Right lobe of liver (tissue), 6 donors: ENCODE measurements at regions not wholly inside any gene's neighbourhood (a gene's known extent, or its start where the extent isn't known, plus 50 kb on each side); places are given as distances from the start of the nearest gene placed in this dataset.
A peak's percentile ranks its signal among the peaks of the same experiment; 100 is the strongest.

Source experiments
- ATAC-seq, 4 donors: fragments of 200-7000 bp; cut with Tn5 transposase; one replicate each; pipeline ENCODE4 v1.9.1; 2020; ENCODE audit warnings: mild to moderate bottlenecking in 4 of 4, moderate library complexity in 4 of 4
- DNase-seq, 3 donors: peaks; one replicate each; pipeline ENCODE4 v3.0.0-alpha.2; 2020
- H3K27ac ChIP-seq, 3 donors: fragments of 200-600 bp; one replicate each; pipeline ENCODE4 v1.8.0; 2022
- H3K27me3 ChIP-seq, 2 donors: fragments of 200-600 bp; one replicate each; pipeline ENCODE4 v1.8.0; 2022
- H3K36me3 ChIP-seq, 4 donors: fragments of 200-600 bp; sonication (generic) in 1 of 4; one replicate each; pipeline versions ENCODE4 v1.5.1 to v1.8.0; 2017 to 2022; ENCODE audit warnings: control low read depth in 1 of 4
- H3K4me1 ChIP-seq, 4 donors: fragments of 200-600 bp; sonication (generic) in 1 of 4; one replicate each; pipeline versions ENCODE4 v1.5.1 to v1.8.0; 2017 to 2022; ENCODE audit warnings: control low read depth in 1 of 4
- H3K4me3 ChIP-seq, 3 donors: fragments of 200-600 bp; one replicate each; pipeline ENCODE4 v1.8.0; 2022
- H3K9me3 ChIP-seq, 4 donors: fragments of 200-600 bp; sonication (generic) in 1 of 4; one replicate each; pipeline versions ENCODE4 v1.5.1 to v1.8.0; 2017 to 2022; ENCODE audit warnings: control low read depth in 1 of 4
- POLR2A ChIP-seq: fragments of 450-650 bp; IDR thresholded peaks from one replicate; pipeline ENCODE4 v1.6.1; 2017; ENCODE audit warnings: antibody characterized with exemption, mild to moderate bottlenecking
- WGBS: methylation state at CpG from one replicate; pipeline ENCODE4 v1.1.6; 2018; ENCODE audit warnings: low coverage, low lambda C conversion rate; ENCODE audit not compliant: insufficient coverage; ENCODE audit errors: missing lambda C conversion rate; 5-methylcytosine and 5-hydroxymethylcytosine counted together
- intact Hi-C, 2 donors: fragments of 100-400 bp; cut with DNase I; formaldehyde crosslinking; loops; one replicate each; pipeline versions ENCODE4 v1.11.2 to v1.14.1; 2022
- TF ChIP-seq, protein P1 (sequence below), 4 donors: fragments of 200-600 bp in 3 of 4; fragments of 450-650 bp in 1 of 4; IDR thresholded peaks; one replicate each; pipeline versions ENCODE4 v1.5.1 to v1.8.0; 2016 to 2022; ENCODE audit warnings: antibody characterized with exemption in 4 of 4, mild to moderate bottlenecking in 2 of 4
- donor health status: DM: no; HTN: yes; CAD: no.
- donor health status: DM: no; HTN: no; CAD: no.
- donor health status: DM: no; HTN: no; CAD: no.
- donor health status: DM: no; HTN: yes; CAD: no.
- donor health status: DM: no; HTN: yes; CAD: no.

DNA sequence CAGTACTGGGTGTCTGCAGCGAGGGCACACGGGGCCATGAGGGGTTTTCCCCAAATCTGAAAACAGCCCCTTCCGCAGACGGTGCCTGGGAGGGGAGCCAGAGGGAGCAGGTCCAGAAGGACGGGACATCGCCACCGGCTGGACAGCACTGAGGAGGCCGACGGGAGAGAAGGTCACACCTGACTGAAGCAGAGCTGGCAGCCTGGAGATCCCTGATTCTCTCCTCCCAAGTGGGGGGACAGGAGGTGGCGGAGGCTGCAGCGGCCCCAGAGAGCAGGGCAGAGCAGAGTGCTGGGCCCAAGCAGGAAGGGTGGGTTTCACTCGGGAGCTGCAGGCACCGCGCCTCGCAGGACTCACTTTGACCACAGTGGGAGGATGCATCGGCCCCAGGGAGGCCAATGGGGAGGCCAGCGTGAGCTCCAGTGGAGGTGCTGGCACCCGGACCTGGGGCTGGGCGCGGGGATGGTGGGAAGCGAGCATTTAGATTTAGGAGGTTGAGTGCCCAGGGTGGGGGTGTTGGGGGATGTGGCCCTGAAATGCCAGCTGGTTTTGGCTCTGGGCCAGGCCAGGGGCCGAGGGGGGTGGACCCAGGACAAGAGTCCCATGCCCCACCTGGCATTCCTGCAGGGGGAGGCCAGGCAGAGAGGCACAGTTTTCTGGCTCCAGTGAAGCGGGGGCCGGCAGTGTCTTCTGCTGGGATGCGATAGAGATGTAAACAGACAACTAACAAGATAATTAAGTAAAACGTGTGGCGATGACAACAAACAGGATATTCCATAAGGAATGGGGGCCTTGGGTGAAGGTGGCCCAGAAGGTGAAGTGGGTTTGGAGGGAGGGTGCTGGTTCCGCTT is 92.3 kb upstream of the FGF3 start:
- DNase-seq: peak; percentile 46 to 60 (median 56)
- H3K9me3 ChIP-seq: no peaks in the 10 kb centered on the region
- H3K4me3 ChIP-seq: no peak overlapping the region
- no peaks in the 10 kb centered on the region for H3K27me3 ChIP-seq
- peak in 3 of 4 donors; percentile 4 to 21 (median 16) for ATAC-seq
- H3K36me3 ChIP-seq: no peaks in the 10 kb centered on the region
- no peak for TF ChIP-seq POLR2A
- TF ChIP-seq, protein P1, sequence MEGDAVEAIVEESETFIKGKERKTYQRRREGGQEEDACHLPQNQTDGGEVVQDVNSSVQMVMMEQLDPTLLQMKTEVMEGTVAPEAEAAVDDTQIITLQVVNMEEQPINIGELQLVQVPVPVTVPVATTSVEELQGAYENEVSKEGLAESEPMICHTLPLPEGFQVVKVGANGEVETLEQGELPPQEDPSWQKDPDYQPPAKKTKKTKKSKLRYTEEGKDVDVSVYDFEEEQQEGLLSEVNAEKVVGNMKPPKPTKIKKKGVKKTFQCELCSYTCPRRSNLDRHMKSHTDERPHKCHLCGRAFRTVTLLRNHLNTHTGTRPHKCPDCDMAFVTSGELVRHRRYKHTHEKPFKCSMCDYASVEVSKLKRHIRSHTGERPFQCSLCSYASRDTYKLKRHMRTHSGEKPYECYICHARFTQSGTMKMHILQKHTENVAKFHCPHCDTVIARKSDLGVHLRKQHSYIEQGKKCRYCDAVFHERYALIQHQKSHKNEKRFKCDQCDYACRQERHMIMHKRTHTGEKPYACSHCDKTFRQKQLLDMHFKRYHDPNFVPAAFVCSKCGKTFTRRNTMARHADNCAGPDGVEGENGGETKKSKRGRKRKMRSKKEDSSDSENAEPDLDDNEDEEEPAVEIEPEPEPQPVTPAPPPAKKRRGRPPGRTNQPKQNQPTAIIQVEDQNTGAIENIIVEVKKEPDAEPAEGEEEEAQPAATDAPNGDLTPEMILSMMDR (IDR thresholded peaks at IDR 0.05): peak in 1 of 4 donors; percentile 9
- intact Hi-C loops: no loop called here
- peaks cover 0 to 16% (median 6%) of the 10 kb centered on the region in 4 donors for H3K4me1 ChIP-seq
- H3K27ac ChIP-seq: no peak overlapping the region
- WGBS: 52% methylated on average over 9 of the region's 28 CpGs

GRCh38 chr11:69912161-69912910 is 93.1 kb upstream of the FGF3 start:
- Histone ChIP-seq H3K36me3 (no peaks in the 10 kb centered on the region), H3K9me3 (no peaks in the 10 kb centered on the region), H3K4me1 (peaks cover 0 to 17% (median 6%) of the 10 kb centered on the region in 4 donors), H3K27ac (no peak overlapping the region), H3K4me3 (no peak overlapping the region), H3K27me3 (no peaks in the 10 kb centered on the region)
- intact Hi-C loops: no loop called here
- TF ChIP-seq, protein P1 (IDR thresholded peaks at IDR 0.05): no peak
- TF ChIP-seq POLR2A: no peak
- DNase-seq (peak; percentile 26 to 57 (median 48)), ATAC-seq (no peak)
- WGBS: no CpG with 5 or more reads among the region's 22 CpGs

DNA sequence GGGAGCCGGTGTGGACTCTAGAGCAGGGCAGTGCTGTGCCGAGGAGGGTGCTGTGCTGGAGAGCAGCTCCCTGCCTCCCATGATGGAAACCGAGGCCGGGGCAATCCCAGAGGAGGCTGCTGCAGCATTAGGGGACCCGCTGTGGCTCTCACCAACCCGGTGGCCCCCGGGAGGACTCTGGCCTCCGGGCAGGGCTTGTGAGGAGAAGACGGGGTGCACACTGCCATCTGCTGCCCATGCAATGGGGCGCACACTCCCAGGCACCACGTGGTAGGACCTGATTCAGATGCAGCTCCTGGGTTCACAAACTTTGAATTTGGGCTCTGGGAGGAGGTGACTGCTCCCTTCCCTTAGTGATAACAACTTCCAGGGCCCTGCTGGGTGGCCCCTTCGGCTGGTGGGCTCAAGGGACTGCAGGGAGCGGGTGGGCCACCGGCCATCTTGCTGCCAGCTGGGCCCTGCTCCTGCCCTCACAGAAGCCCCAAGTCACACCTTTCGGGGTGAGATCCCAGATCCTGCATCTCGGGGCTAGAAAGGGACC is 93.8 kb upstream of the FGF3 start:
- no peaks in the 10 kb centered on the region for H3K9me3 ChIP-seq
- peaks cover 0 to 17% (median 6%) of the 10 kb centered on the region in 4 donors for H3K4me1 ChIP-seq
- no peaks in the 10 kb centered on the region for H3K36me3 ChIP-seq
- peak in 3 of 4 donors; percentile 4 to 32 (median 7) for ATAC-seq
- no peak for TF ChIP-seq POLR2A
- TF ChIP-seq, protein P1 (IDR thresholded peaks at IDR 0.05): peak; percentile 17 to 47 (median 32)
- no peaks in the 10 kb centered on the region for H3K27me3 ChIP-seq
- 18% methylated on average over 4 of the region's 16 CpGs for WGBS
- peak; percentile 29 to 54 (median 44) for DNase-seq
- no peak overlapping the region for H3K27ac ChIP-seq
- no peak overlapping the region for H3K4me3 ChIP-seq
- intact Hi-C loops: no loop called here

DNA sequence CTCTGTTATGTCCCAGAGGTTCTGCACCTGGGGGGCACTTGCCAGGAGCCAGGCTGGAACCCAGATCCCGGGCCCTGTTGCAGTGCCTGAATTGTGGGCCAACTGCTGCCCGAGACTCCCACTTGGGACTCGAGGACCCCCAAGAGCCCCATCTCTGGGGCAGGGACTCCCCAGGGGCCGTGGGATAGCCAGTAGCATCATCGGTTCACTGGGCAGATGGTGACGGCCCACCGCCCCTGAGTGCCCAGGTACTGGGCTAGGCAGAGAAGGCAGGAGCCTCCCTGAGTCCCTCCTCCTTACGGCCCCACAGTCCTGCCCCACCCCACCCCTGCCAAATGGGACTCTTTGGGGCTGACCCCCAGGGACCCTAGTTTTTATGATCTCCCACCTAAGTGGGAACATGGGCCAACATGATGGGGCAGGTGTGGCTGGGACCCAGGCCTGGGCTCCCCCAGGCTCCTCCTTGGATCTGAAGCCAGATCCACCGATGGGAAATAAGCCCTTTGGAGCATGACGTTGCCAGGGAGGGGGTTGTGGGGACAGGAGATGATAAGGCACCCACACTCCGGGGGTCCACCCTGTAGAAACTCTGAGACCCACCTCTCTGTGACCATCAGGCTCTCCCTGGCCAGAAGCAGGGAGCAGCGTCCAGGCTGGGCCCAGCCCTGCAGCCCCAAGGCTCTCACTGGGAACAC is 94.5 kb upstream of the FGF3 start:
- 40% methylated on average over 1 of the region's 12 CpGs for WGBS
- no peak for TF ChIP-seq POLR2A
- TF ChIP-seq, protein P1 (IDR thresholded peaks at IDR 0.05): no peak
- Histone ChIP-seq H3K36me3 (no peaks in the 10 kb centered on the region), H3K4me1 (peaks cover 0 to 22% (median 9%) of the 10 kb centered on the region in 4 donors), H3K27ac (no peak overlapping the region), H3K4me3 (no peak overlapping the region), H3K27me3 (no peaks in the 10 kb centered on the region), H3K9me3 (no peaks in the 10 kb centered on the region)
- ATAC-seq (no peak), DNase-seq (peak; percentile 20 to 38 (median 36))
- intact Hi-C loops: no loop called here
